ENCODE measurements at regions not wholly inside any gene's neighbourhood (a gene's known extent, or its start where the extent isn't known, plus 50 kb on each side); places are given as distances from the start of the nearest gene placed in this dataset.
"Not testable (repeated sequence)": the region's sequence is repeated elsewhere in the genome, so short reads cannot be mapped to it uniquely, and the experiment has no call there.

GRCh38 chr3:16056217-16056616, 118.3 kb upstream of the GALNT15 start:
- no peak for DNase-seq

- no peak for DNase-seq
Measured at GRCh38 chr3:16058521-16058920, 116.0 kb upstream of the GALNT15 start.

GRCh38 chr3:16059081-16059537, 115.4 kb upstream of the GALNT15 start:
- no peak for DNase-seq

- no peak for DNase-seq
Measured at GRCh38 chr3:16059711-16060357, 114.6 kb upstream of the GALNT15 start.

DNA sequence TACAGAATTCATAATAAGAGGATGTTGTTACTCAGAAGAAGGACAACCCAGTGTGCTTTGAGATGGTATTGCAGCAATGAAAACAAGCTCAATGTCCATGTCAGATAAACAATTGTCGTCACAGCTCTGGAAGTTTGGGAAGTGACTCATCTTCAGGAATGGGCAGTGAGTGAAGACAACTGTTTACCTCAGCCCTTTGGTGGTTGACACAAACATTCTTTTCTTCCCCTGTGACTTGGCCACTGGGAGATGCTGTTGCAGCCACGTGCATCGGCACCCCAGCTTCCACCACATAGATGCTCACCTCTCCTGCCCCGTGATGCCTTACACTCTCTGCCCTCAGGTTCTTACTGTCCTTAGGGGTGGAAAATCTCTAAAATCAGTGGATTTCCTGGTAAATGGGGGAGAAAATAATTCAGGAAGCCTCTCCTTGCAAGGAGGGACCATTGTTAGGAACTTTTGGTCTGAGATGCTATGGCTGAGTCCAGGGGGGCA, 114.1 kb upstream of the GALNT15 start:
- DNase-seq: no peak

DNA sequence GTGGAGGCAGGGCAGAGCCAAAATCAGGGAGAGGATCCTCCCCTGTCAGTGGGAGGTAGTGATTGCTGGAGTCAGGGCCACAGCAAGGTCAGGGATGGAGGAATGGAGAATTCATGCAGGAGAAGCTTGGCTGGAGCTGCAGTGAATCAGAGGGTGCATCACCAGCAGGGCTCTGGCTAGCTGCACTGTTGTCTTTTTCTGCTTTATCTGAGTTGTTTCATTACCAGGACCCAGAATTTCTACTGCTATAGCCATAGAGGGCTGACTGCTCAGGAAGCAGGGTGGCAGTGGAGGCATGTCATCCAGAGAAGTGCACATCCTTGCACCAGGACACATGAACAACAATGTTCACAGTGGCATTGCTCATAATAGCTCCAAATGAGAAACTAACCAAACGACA, 113.5 kb upstream of the GALNT15 start:
- DNase-seq: no peak

DNA sequence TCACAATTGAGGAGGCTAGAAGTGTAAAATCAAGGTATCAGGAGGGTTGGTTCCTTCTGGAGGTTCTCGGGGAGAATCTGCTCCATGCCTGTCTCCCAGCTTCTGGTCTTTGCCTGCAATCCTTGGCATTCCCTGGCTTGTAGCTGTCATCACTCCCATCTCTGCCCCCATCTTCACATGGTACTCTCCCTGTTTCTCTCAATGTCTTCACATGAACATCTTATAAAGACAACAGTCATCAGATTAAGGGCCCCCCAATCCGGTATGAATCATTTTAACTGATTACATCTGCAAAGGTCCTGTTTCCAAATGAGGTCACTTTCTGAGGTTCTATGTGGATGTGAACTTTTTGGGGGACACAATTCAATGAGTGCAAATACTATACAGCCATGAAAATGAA, 113.0 kb upstream of the GALNT15 start:
- DNase-seq: no peak

DNA sequence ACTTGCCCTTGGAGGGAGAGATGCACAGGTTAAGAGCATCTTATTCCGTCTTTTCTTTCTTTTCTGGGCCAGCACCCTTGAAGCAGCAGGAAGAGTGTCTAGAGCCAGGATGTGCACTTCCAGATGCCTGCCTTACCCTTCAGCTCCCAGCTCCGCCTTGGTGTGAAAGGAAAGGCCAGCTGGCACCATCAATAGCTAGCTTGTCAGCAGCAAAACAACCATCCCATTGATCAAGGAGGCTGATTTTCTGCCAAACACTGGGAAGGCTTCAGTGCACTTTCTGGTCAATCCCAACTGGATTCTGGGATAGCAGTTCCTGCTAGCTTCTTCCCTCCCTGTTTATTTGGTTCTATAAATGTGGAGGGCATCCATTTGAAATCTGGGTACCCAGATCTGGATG, 110.9 kb upstream of the GALNT15 start:
- no peak for DNase-seq

- DNase-seq: no peak
Measured at GRCh38 chr3:16064642-16065414, 109.7 kb upstream of the GALNT15 start.

- no peak for DNase-seq
Measured at GRCh38 chr3:16066545-16066944, 107.9 kb upstream of the GALNT15 start.

DNA sequence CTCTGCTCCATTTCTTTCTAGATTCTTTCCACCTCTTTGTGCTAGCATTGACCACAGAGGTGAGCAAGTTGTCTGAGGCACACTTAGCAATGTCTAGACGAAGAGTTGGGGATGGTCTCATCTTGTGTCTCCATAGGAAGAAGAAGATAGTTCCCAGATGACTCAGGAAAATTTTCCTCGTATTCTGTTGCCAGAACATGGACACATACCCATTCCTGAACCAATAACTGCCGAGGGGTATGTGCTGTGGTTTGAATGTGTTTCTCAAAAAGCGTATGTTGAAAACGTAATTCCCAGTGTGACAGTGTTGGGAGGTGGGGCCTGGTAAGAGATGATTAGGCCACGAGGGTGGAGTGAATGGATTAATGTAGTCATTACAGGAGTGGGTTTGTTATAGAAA, 107.5 kb upstream of the GALNT15 start:
- DNase-seq: no peak

DNA sequence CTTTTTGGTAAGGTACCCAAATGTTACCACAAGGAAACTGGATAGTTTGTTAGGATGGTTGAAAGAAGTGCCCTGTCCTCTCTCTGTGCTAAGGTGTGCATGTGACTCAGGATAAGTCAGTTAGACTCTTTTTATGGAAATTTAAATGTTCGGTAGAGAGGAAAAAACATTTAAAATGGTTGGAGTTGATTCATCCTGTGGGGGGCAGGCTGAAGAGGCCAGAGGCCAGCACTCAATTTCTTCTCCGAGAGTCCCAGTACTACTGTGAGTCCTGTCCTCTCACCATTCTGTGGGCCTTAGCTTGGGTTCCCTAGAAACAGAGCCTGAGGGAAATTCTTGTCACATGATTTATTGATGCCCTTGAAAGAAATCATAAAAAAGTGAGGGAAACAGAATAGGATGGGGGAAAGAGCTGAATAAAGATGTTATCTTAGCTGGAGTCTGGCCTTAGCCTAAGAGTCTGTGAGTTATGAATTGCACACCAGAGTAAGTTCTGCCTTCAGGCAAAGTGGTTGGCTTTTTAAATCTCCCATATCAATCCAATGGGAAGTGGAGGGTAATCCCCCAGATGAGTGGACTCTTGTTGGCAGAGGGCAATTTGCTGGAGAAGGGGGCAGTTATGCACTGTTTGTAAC, 106.5 kb upstream of the GALNT15 start:
- no peak for DNase-seq

DNA sequence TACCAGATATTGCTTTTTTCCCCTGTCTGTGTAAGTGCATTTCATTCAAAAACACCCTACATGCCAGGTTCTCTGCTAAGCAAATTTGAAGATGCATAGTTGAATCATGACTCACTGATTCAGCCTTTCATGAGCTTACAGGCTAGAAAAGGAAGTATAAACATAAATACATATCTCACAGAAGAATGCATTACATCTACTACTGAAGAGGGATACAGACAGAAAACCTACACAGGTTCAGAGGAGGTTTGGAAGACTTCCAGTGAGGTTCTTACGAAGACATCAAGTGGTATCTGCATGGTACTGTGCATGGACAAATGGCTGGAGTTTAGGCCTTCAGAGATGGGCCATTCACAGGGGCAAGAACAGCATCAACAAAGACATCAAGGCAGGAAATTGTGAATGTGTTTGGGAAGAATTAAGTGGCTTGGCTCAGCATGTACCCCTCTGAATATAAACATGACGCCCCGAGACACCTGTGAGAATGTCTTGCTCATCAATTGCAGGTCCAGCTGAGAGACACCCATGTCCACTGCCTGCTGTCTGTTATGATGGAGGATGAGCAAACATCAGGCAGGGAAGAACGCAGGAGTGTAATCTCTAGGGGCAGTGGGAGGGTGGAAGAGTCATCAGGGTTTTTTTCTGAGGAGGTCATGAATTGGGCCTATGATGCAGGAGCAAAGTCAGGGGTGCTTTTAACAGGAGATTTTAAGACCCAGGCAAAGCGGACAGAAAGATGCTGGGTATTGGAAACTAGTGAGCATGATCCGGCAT, 105.1 kb upstream of the GALNT15 start:
- no peak for DNase-seq

GRCh38 chr3:16070707-16071106, 103.8 kb upstream of the GALNT15 start:
- DNase-seq: no peak

GRCh38 chr3:16071206-16071605, 103.3 kb upstream of the GALNT15 start:
- no peak for DNase-seq

DNA sequence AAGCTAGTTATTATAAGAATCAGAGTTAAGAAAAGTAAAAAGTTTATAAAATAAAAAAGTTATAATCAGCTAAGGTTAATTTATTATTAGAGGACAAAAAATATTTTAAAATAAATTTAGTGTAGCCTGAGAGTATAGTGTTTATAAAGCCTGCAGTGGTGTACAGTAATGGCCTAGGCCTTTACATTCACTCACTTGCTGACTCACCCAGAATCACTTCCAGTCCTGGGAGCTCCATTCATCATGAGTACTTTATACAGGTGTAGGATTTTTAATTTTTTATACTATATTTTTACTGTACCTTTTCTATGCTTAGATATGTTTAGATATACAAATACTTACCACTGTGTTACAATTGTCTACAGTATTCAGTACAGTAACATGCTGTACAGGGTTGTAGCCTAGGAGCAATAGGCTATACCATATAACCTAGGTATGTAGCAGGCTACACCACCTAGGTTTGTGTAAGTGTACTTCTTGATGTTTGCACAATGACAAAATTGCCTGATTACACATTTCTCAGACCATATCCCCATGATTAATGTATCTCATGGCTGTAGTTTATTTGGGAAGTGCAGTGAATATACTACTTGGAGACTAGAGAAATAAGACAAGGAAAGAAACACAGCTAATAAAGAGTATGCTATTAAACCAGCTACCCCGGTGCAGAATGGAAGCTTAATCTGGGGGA, 101.9 kb upstream of the GALNT15 start:
- no peak for DNase-seq

GRCh38 chr3:16073203-16073602, 101.3 kb upstream of the GALNT15 start:
- no peak for DNase-seq

GRCh38 chr3:16073990-16074671, 100.3 kb upstream of the GALNT15 start:
- DNase-seq: not testable (repeated sequence)

DNA sequence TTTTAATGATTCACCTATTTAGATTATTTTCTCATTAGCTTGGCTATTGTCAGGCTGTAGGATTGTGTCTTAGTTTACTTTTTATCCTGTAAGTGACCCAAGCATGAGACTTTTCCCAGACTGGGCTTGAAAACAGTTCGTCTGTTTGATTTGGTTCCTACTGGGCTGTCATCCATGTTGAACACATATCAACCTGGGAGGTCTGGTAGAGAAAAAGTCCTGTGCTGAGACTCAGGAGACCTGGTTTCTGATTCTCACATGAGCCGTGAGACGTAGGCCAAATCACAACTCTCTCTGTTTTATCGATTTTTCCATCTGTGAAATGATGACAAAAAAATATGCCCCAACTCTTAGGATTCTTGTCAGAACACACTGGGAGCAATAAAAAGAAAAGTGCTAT, 98.8 kb upstream of the GALNT15 start:
- no peak for DNase-seq

- DNase-seq: no peak
Measured at GRCh38 chr3:16076564-16076963, 97.9 kb upstream of the GALNT15 start.

DNA sequence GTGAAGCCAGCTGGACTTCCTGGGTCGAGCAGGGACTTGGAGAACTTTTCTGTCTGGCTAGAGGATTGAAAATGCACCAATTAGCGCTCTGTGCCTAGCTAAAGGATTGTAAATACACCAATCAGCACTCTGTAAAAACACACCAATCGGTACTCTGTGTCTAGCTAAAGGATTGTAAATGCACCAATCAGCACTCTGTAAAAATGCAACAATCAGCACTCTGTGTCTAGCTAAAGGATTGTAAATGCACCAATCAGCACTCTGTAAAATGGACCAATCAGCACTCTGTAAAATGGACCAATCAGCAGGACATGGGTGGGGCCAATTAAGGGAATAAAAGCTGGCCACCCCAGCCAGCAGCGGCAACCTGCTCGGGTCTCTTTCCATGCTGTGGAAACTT, 97.3 kb upstream of the GALNT15 start:
- not testable (repeated sequence) for DNase-seq

GRCh38 chr3:16077681-16078080, 96.8 kb upstream of the GALNT15 start:
- not testable (repeated sequence) for DNase-seq
